LNCAP (cell line): ENCODE measurements at regions not wholly inside any gene's neighbourhood (a gene's known extent, or its start where the extent isn't known, plus 50 kb on each side); places are given as distances from the start of the nearest gene placed in this dataset.

Experiments used
- CTCF ChIP-seq: fragments of 450-650 bp; IDR thresholded peaks from 2 replicates; pipeline ENCODE4 v1.5.1; 2017; ENCODE audit warnings: mild to moderate bottlenecking

GRCh38 chr17:5665164-5665563 is 80.9 kb upstream of the NLRP1 start:
- TF ChIP-seq CTCF, result no peak

GRCh38 chr17:5667871-5668270 is 83.6 kb upstream of the NLRP1 start:
- 0 out of 2 replicates have a peak, but pooled peaks have one; percentile 7 for TF ChIP-seq CTCF

- no peak for TF ChIP-seq CTCF
Observed at GRCh38 chr17:5668557-5669138, 84.3 kb upstream of the NLRP1 start.

- no peak for TF ChIP-seq CTCF
Observed at GRCh38 chr17:5669191-5669590, 84.9 kb upstream of the NLRP1 start.

DNA sequence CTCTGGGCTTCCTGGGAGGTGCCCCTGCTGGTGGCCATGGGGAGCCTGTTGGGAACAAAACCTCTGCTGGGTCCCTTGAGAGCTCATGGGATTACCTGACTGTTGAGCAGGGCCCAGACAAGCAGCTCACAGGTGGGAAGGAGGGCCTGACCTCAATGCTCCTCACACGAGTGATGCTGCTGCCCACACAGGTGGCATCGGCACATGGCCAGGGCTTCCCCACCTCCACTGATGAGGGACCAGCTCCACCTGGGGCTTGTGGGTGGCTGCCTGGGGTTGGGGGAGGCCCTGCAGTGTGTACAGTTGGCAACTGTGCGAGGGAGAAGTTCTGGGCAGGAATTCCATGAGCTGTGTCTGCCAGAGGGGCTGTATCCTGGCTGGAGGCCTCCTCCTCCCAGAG is 87.8 kb upstream of the NLRP1 start:
- TF ChIP-seq CTCF, result no peak

DNA sequence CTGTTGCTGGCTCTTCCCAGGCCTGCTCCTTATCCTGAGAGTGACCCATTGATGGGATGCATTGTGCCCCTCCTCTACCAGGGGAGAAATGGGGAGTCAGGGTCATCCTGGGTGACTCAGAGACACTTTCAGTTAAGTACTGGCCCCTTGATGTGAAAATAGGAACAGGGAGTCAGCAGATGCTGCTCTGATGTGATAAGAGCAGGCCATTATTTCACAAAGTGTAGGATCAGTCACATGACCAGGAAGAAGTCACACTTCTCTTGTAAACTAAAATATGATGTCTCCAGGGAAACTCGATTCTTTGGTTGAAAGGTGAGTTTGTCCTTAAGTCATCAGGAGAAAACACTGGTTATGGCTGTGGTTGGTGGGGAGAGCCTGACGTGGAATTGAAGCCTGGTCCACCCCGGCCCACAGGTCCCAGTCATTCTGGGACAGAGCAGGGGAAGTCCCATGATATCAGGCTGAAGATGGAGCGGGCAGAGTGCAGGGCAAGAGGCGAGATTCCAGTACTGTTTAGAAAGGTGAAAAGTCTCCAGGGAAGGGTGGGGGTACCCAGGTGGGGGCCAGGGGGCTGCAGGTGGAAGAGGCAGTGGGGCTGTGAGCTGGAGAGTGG is 88.6 kb upstream of the NLRP1 start:
- TF ChIP-seq CTCF, result no peak

- no peak for TF ChIP-seq CTCF
Observed at GRCh38 chr17:5675625-5676421, 91.5 kb upstream of the NLRP1 start.
